Natural killer cell treated with Interleukin-12 subunit alpha and Interleukin-12 subunit beta and Interleukin-15 and Interleukin-18, amount 100 ng/mL, for 72 hours (primary cell): ENCODE measurements at regions not wholly inside any gene's neighbourhood (a gene's known extent, or its start where the extent isn't known, plus 50 kb on each side); places are given as distances from the start of the nearest gene placed in this dataset.

Experiments used
- ATAC-seq, 2 donors: fragments of 150-1000 bp; cut with Tn5 transposase in 1 of 2; sonication (Bioruptor Pico), chemical (Tn5 transposase) in 1 of 2; 2 replicates each; pipeline ENCODE4 v1.10.0; 2021
- DNase-seq: peaks from one replicate; pipeline ENCODE4 v3.0.0; 2022; ENCODE audit warnings: low spot score
- H3K27ac Mint-ChIP-seq, 2 donors: 1 replicate in 1 of 2; 2 replicates in 1 of 2; pipeline ENCODE4 v1.8.0; 2022; ENCODE audit warnings: mixed read lengths in 2 of 2, mild to moderate bottlenecking in 1 of 2, moderate library complexity in 1 of 2
- H3K27me3 Mint-ChIP-seq, 2 donors: 1 replicate in 1 of 2; 2 replicates in 1 of 2; pipeline ENCODE4 v1.8.0; 2022; ENCODE audit warnings: mixed read lengths in 2 of 2
- H3K36me3 Mint-ChIP-seq: one replicate; pipeline ENCODE4 v1.8.0; 2022; ENCODE audit warnings: mixed read lengths
- H3K4me1 Mint-ChIP-seq, 2 donors: 1 replicate in 1 of 2; 2 replicates in 1 of 2; pipeline ENCODE4 v1.8.0; 2022; ENCODE audit warnings: low read depth in 2 of 2, mixed read lengths in 2 of 2, mild to moderate bottlenecking in 1 of 2
- H3K4me3 Mint-ChIP-seq: one replicate; pipeline ENCODE4 v1.8.0; 2022; ENCODE audit warnings: mixed read lengths
- H3K9me3 Mint-ChIP-seq: 2 replicates; pipeline ENCODE4 v1.8.0; 2022; ENCODE audit warnings: mixed read lengths

DNA sequence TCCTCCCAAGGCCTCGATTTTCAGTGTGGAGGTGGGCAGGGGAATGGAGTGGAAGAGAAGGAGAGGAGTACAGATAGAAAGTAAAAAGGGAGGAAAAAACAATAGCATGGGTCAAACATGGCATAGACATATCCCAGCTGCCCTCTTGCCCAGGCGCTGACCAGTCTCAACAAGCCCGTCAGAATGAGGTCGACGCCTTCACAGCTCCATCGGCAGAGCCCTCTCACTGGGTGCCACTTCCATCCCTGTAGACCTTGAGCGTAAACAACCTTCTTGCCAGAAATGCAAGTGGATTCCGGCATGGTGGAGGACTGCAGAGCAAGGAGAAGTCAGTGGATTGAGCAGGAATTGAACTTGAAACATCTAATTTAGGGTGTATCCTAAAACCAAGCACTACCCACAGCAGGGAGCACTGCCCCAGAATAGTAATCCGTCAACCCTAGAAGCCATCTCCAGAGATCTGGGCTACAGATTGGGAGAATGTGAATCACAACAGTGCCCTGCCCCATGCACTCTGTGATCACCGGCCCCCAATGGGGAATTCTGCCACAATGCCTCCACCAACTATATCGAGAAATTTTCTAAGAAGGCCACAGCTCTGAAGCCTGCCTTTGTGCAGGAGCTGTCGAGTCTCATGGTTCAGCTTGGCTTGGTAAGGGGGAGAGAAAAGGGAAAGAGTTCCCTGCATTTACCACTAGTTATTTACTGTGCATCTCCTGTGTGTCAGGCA, 190.1 kb downstream of the UACA start:
- ATAC-seq (no peak), DNase-seq (no peak)
- H3K4me3 Mint-ChIP-seq: no peak overlapping the region
- H3K36me3 Mint-ChIP-seq: peaks cover 7% of the 10 kb centered on the region
- peaks cover 0 to 10% of the 10 kb centered on the region in 2 donors for H3K4me1 Mint-ChIP-seq
- H3K27ac Mint-ChIP-seq: no peak overlapping the region
- H3K27me3 Mint-ChIP-seq: peaks cover 18 to 33% of the 10 kb centered on the region in 2 donors
- no peaks in the 10 kb centered on the region for H3K9me3 Mint-ChIP-seq

DNA sequence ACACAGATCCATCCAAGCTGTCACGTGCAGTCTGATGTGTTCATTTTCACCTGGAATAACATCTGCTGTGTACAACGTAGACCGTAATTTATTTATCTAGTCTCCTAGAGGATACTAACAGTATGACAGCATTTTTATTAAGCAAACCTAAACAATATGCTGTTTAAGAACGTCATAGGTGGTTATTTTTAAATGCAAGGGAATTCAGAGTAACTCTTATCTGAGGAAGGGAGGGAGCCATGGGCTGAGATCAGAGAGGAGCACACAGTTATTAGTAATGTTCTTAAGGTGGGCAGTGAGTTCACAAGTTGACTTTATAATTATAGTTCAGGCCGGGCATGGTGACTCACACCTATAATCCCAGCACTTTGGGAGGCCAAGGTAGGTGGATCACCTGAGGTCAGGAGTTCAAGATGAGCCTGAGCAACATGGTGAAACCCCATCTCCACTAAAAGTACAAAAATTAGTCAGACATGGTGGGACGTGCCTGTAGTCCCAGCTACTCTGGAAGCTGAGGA, 193.6 kb downstream of the UACA start:
- Mint-ChIP-seq H3K27me3 (peaks cover 13 to 31% of the 10 kb centered on the region in 2 donors), H3K36me3 (peaks cover 7% of the 10 kb centered on the region), H3K27ac (no peak overlapping the region), H3K9me3 (no peaks in the 10 kb centered on the region), H3K4me1 (peaks cover 0 to 6% of the 10 kb centered on the region in 2 donors), H3K4me3 (no peak overlapping the region)
- ATAC-seq: no peak
- no peak for DNase-seq

DNA sequence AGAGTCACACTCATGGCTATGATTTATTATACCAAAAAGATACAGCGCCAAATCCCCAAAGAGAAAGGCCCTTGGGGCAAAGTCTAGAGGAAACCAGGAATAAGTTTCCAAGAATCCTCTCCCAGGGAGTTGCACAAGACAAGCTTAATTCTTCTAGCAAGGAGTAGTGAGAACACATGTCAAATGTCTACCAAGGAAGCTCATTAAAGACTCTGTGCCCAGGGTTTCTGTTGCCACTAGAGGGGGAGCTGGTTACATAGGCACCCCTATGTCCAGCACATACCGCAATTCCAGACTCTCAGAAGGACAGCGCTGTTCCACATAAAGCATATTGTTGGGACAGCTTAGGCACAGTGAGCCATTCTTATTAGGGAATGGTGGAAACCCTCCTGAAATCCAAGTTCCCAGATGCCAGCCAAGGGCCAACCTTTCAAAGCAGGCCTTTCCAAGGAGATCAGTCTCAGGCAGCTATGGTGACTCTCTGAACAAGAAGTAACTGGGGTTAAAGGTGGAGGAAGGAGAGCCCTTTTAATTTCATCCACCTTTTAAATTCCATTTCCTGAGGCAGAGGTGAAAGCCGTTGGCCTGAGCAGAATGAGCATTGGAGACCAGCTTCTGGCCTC, 194.2 kb downstream of the UACA start:
- DNase-seq (no peak), ATAC-seq (no peak)
- peaks cover 3% of the 10 kb centered on the region for H3K36me3 Mint-ChIP-seq
- H3K4me3 Mint-ChIP-seq: no peak overlapping the region
- no peaks in the 10 kb centered on the region for H3K9me3 Mint-ChIP-seq
- peaks cover 9 to 29% of the 10 kb centered on the region in 2 donors for H3K27me3 Mint-ChIP-seq
- H3K4me1 Mint-ChIP-seq: peaks cover 0 to 5% of the 10 kb centered on the region in 2 donors
- no peak overlapping the region for H3K27ac Mint-ChIP-seq

GRCh38 chr15:70566989-70567388, 196.4 kb downstream of the UACA start:
- H3K4me1 Mint-ChIP-seq: peaks cover 0 to 4% of the 10 kb centered on the region in 2 donors

DNA sequence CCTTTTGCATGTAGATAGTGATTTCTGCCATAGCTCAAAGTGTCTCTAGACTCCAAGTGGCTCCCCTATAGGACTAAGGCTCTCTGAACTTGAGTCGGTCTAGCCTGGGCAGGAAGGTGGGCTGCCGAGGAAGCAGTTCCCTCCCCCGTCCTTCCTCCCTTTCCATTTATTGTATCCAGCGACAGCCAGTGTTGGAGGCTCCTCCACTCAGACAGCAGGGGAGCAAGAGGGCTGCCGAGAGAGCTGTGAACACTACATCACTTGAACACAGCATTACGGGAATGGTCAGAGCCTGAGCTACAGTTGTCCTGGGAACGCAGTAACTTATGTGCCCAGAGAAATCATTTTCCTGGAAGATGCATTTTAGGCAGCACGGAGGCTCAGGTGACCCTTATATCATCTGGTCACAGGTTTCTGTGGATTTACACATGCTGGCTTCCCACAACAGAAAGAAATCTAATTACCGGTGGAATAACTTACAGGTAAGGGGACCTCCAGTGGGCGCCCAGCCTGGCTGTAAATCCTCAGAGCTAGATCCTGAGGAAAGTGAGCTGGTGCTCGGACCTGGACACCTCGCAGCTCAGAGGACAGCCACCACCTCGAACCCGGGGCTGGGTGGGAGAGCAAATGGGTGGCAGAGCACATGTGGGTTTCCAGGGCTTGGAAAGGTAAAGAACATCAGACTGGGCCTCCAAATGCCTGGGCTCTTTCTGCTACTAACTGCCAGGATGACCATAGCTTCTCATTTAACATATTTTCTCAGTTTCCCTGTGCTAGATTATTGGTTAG, 197.1 kb downstream of the UACA start:
- H3K4me1 Mint-ChIP-seq: peaks cover 0 to 9% of the 10 kb centered on the region in 2 donors
- H3K36me3 Mint-ChIP-seq: no peaks in the 10 kb centered on the region
- ATAC-seq (no peak), DNase-seq (no peak)
- peaks cover 14 to 29% of the 10 kb centered on the region in 2 donors for H3K27me3 Mint-ChIP-seq
- H3K9me3 Mint-ChIP-seq: no peaks in the 10 kb centered on the region
- H3K4me3 Mint-ChIP-seq: no peak overlapping the region
- H3K27ac Mint-ChIP-seq: no peak overlapping the region

More at GRCh38 chr15:70566989-70567388, 196.4 kb downstream of the UACA start:
- ATAC-seq (no peak), DNase-seq (no peak)
- no peak overlapping the region for H3K4me3 Mint-ChIP-seq
- H3K9me3 Mint-ChIP-seq: no peaks in the 10 kb centered on the region
- no peaks in the 10 kb centered on the region for H3K36me3 Mint-ChIP-seq
- H3K27ac Mint-ChIP-seq: no peak overlapping the region
- peaks cover 7 to 26% of the 10 kb centered on the region in 2 donors for H3K27me3 Mint-ChIP-seq

GRCh38 chr15:70563561-70564095, 199.7 kb downstream of the UACA start:
- H3K4me3 Mint-ChIP-seq: no peak overlapping the region
- H3K36me3 Mint-ChIP-seq: no peaks in the 10 kb centered on the region
- H3K9me3 Mint-ChIP-seq: no peaks in the 10 kb centered on the region
- peaks cover 14 to 26% of the 10 kb centered on the region in 2 donors for H3K27me3 Mint-ChIP-seq
- no peak for DNase-seq
- no peak for ATAC-seq
- no peak overlapping the region for H3K27ac Mint-ChIP-seq
- peaks cover 0 to 9% of the 10 kb centered on the region in 2 donors for H3K4me1 Mint-ChIP-seq

DNA sequence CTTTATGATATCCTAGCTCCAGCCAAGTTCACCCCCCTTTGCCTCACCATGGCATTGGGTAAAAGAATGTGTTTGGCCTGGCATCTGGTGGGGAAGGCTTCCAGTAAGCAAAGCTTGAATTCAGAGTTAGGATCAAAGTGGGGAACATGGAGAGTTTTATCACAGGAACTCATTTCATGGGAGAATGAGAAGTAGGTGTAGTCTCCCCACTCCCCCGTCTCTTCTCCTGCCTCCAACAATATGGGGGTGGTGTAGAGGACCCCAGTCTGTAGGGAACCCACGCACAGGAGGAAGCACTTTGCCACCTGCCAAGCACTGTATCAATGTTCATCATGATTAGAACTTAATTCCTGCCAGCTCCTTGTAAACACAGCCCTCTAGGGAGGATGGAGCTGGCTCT, 200.5 kb downstream of the UACA start:
- no peaks in the 10 kb centered on the region for H3K36me3 Mint-ChIP-seq
- no peaks in the 10 kb centered on the region for H3K9me3 Mint-ChIP-seq
- ATAC-seq: no peak
- no peak overlapping the region for H3K4me3 Mint-ChIP-seq
- no peak overlapping the region for H3K27ac Mint-ChIP-seq
- H3K27me3 Mint-ChIP-seq: peaks cover 14 to 26% of the 10 kb centered on the region in 2 donors
- H3K4me1 Mint-ChIP-seq: peaks cover 0 to 9% of the 10 kb centered on the region in 2 donors
- no peak for DNase-seq

DNA sequence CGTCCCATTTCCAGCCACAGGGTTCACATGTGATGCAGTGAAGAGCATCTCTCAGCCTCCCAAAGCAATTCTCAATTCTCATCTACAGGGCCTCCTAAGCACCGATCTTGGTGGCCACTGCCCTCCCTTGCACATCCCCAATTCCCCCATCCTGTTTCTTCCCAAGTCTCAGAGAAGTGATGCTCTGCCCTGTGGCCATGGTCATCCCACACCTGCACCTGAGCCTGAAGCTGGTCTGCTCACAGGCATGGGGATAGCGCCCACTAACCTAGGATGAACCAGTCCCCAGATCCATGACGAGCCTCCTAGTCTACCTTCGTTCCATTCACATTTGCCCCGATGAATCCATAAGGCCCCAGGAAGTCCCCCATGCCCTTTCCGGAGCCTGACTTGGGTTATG, 201.5 kb downstream of the UACA start:
- peaks cover 14 to 26% of the 10 kb centered on the region in 2 donors for H3K27me3 Mint-ChIP-seq
- peaks cover 0 to 9% of the 10 kb centered on the region in 2 donors for H3K4me1 Mint-ChIP-seq
- H3K36me3 Mint-ChIP-seq: no peaks in the 10 kb centered on the region
- no peak for ATAC-seq
- no peak overlapping the region for H3K27ac Mint-ChIP-seq
- DNase-seq: no peak
- H3K9me3 Mint-ChIP-seq: no peaks in the 10 kb centered on the region
- no peak overlapping the region for H3K4me3 Mint-ChIP-seq

GRCh38 chr15:70560617-70561328, 202.6 kb downstream of the UACA start:
- peaks cover 0 to 9% of the 10 kb centered on the region in 2 donors for H3K4me1 Mint-ChIP-seq
- H3K4me3 Mint-ChIP-seq: no peak overlapping the region
- H3K27ac Mint-ChIP-seq: no peak overlapping the region
- DNase-seq (no peak), ATAC-seq (no peak)
- no peaks in the 10 kb centered on the region for H3K36me3 Mint-ChIP-seq
- no peaks in the 10 kb centered on the region for H3K9me3 Mint-ChIP-seq
- H3K27me3 Mint-ChIP-seq: peaks cover 14 to 21% of the 10 kb centered on the region in 2 donors

DNA sequence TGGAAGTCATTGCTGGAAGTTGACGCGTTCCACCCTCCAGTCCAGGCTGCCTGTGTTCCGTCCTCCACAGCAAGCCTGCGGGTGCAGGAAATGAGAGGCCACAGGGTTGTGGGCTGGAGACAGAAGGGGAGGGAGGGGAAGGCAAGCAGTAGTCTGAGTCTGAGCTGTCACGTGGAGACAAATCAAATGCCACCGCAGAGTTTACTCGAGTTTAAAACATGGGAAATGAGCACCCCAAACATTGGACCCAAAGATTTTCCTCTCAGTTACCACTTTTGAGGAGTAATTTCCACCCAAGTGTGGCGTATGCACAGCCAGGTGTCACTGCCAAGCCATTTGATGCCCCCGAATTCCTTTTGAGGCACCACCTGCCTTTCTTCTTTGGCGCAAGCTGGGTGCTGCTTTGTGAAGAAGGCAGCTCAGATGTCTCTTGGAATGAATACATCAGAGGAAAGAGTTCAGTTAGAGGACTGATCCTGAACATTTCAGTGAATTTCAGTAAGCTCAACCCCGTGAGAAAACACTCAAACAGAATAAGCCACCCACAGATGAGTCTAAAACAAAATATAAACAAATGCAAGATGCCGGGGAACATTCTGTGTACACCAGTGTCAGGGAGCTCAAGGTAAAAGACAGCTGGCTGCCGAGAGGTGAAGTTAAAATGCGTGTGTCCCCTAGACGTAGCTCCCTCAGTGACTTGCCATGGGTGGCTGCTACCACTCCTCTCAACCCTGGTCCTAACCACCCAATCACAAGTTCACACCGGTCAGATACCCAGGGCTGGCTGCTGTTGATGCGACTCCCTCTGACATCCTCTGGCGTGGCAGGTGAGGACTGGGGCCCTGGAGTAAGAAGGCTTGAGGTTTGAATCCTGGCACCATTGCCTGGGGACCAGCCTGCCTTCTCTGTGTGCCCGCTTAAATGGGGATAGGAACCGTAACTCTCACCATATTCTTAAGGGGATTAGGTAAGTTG, 203.8 kb downstream of the UACA start:
- peaks cover 0 to 9% of the 10 kb centered on the region in 2 donors for H3K4me1 Mint-ChIP-seq
- no peaks in the 10 kb centered on the region for H3K9me3 Mint-ChIP-seq
- ATAC-seq: peak; percentile 77 to 86
- no peaks in the 10 kb centered on the region for H3K36me3 Mint-ChIP-seq
- peaks cover 9 to 18% of the 10 kb centered on the region in 2 donors for H3K27me3 Mint-ChIP-seq
- no peak overlapping the region for H3K27ac Mint-ChIP-seq
- no peak for DNase-seq
- H3K4me3 Mint-ChIP-seq: no peak overlapping the region

DNA sequence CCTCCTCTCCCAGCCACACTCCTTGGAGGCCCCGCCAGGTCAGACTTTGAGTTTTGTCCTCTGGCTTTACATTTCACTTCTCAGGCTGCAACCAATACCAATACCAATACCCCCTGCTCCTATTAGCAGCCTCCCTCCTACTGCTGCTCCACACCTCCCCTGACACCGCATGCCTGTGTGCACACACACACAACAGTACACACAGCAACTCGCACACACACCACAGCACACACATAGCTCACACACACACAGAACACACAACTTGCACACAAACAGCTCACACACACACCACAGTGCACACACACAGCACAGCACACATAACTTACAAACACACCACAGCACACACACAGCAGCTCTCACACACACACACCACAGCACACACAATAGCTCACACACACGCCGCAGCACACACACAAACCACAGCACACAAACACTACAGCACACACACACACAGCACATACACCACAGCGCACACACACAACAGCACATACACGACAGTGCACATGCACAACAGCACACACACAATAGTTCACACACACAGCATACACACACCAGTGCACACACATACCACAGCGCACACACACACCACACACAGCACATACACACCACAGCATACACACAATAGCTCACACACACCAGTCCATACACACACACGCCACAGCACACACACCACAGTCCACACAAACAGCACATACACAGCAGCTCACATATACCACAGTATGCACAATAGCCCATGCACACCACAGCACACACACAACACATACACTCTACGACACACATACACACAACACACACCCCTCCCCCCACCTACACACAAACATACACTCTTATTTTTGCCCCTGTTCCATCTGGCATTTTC, 204.7 kb downstream of the UACA start:
- peak; percentile 4 to 46 for ATAC-seq

More for the DNA sequence above, 204.7 kb downstream of the UACA start:
- peaks cover 9 to 13% of the 10 kb centered on the region in 2 donors for H3K27me3 Mint-ChIP-seq
- H3K36me3 Mint-ChIP-seq: no peaks in the 10 kb centered on the region
- H3K4me1 Mint-ChIP-seq: peaks cover 0 to 9% of the 10 kb centered on the region in 2 donors
- no peak overlapping the region for H3K4me3 Mint-ChIP-seq
- no peak for DNase-seq
- no peaks in the 10 kb centered on the region for H3K9me3 Mint-ChIP-seq
- H3K27ac Mint-ChIP-seq: no peak overlapping the region
